DND-41 (cell line): ENCODE measurements at regions not wholly inside any gene's neighbourhood (a gene's known extent, or its start where the extent isn't known, plus 50 kb on each side); places are given as distances from the start of the nearest gene placed in this dataset.

Experiments used
- EZH2 ChIP-seq: IDR thresholded peaks from 3 replicates; pipeline ENCODE4 v1.6.1; 2012; ENCODE audit warnings: borderline replicate concordance, low read depth, mild to moderate bottlenecking, moderate library complexity, low read length, inconsistent platforms; ENCODE audit not compliant: severe bottlenecking
- TF ChIP-seq, protein P1 (sequence below): IDR thresholded peaks from 2 replicates; pipeline ENCODE4 v1.5.1; 2012; ENCODE audit warnings: borderline replicate concordance, low read length, moderate library complexity, mild to moderate bottlenecking; ENCODE audit not compliant: poor library complexity, severe bottlenecking; ENCODE audit errors: extremely low read depth

DNA sequence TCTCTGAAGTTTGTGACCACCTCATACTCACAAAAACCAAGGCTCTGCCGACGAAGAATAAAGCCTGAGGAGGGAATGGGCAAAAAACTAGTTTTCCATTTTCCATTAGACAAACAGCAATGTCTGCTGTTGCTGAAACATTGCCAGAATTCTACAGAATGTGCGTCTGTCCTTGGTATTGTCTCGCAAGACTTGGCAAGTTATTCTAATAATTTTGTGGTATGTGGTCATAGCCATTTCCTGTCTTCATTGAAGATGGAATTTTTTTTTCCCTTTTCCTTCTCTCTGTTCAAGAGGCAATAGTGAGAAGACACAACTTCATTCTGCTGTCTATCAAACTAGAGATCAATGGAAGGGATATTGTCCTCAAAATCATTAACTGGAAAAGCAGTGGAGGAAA lies 296.1 kb downstream of the RND3 start:
- TF ChIP-seq, protein P1, sequence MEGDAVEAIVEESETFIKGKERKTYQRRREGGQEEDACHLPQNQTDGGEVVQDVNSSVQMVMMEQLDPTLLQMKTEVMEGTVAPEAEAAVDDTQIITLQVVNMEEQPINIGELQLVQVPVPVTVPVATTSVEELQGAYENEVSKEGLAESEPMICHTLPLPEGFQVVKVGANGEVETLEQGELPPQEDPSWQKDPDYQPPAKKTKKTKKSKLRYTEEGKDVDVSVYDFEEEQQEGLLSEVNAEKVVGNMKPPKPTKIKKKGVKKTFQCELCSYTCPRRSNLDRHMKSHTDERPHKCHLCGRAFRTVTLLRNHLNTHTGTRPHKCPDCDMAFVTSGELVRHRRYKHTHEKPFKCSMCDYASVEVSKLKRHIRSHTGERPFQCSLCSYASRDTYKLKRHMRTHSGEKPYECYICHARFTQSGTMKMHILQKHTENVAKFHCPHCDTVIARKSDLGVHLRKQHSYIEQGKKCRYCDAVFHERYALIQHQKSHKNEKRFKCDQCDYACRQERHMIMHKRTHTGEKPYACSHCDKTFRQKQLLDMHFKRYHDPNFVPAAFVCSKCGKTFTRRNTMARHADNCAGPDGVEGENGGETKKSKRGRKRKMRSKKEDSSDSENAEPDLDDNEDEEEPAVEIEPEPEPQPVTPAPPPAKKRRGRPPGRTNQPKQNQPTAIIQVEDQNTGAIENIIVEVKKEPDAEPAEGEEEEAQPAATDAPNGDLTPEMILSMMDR: no peak
- TF ChIP-seq EZH2: no peak
